Activated naive CD4-positive, alpha-beta T cell treated with anti-CD3 and anti-CD28 coated beads, Interleukin-2, amount 50 U/mL, for 24 hours (primary cell): ENCODE measurements at regions not wholly inside any gene's neighbourhood (a gene's known extent, or its start where the extent isn't known, plus 50 kb on each side); places are given as distances from the start of the nearest gene placed in this dataset.

ENCODE experiments used
- H3K27ac Mint-ChIP-seq: one replicate; pipeline ENCODE4 v1.8.0; 2021; ENCODE audit warnings: mild to moderate bottlenecking, mixed read lengths
- H3K27me3 Mint-ChIP-seq: one replicate; pipeline ENCODE4 v1.8.0; 2021; ENCODE audit warnings: mixed read lengths
- H3K36me3 Mint-ChIP-seq: one replicate; pipeline ENCODE4 v1.8.0; 2021; ENCODE audit warnings: mixed read lengths
- H3K4me1 Mint-ChIP-seq: one replicate; pipeline ENCODE4 v1.8.0; 2021; ENCODE audit warnings: mixed read lengths
- H3K4me3 Mint-ChIP-seq: one replicate; pipeline ENCODE4 v1.8.0; 2021; ENCODE audit warnings: mild to moderate bottlenecking, mixed read lengths
- H3K9me3 Mint-ChIP-seq: one replicate; pipeline ENCODE4 v1.8.0; 2021; ENCODE audit warnings: mixed read lengths

DNA sequence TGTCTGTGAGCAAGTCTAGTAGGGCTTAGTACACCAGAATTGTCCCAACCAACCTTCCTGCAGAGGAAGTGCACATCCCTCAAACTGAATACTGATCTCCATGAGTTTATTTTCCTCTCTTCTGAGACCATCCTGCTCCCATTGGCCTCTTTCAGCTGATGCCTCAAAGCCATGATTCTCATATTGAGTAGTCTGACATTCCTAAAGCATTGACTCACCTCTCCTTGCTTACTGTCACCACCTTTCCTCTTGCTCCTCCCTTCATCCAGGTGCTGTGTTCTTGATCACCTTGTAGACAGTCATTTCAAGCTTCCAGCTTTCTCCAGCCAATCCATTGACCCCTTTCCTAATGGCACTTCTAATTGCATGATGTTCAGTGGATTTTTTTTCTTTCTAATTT, 583.7 kb upstream of the USP15 start:
- H3K27me3 Mint-ChIP-seq: no peaks in the 10 kb centered on the region
- no peaks in the 10 kb centered on the region for H3K36me3 Mint-ChIP-seq
- H3K27ac Mint-ChIP-seq: no peak overlapping the region
- H3K4me1 Mint-ChIP-seq: no peaks in the 10 kb centered on the region
- H3K4me3 Mint-ChIP-seq: no peak overlapping the region
- peaks cover 3% of the 10 kb centered on the region for H3K9me3 Mint-ChIP-seq

- Mint-ChIP-seq H3K27me3 (no peaks in the 10 kb centered on the region), H3K27ac (no peak overlapping the region), H3K36me3 (no peaks in the 10 kb centered on the region), H3K4me1 (no peaks in the 10 kb centered on the region), H3K9me3 (no peaks in the 10 kb centered on the region), H3K4me3 (no peak overlapping the region)
Measured at GRCh38 chr12:61687407-61687806, 572.8 kb upstream of the USP15 start.

- no peaks in the 10 kb centered on the region for H3K9me3 Mint-ChIP-seq
- H3K4me3 Mint-ChIP-seq: no peak overlapping the region
- H3K27ac Mint-ChIP-seq: no peak overlapping the region
- H3K4me1 Mint-ChIP-seq: no peaks in the 10 kb centered on the region
- no peaks in the 10 kb centered on the region for H3K27me3 Mint-ChIP-seq
- H3K36me3 Mint-ChIP-seq: no peaks in the 10 kb centered on the region
Measured at GRCh38 chr12:61694214-61694613, 566.0 kb upstream of the USP15 start.

DNA sequence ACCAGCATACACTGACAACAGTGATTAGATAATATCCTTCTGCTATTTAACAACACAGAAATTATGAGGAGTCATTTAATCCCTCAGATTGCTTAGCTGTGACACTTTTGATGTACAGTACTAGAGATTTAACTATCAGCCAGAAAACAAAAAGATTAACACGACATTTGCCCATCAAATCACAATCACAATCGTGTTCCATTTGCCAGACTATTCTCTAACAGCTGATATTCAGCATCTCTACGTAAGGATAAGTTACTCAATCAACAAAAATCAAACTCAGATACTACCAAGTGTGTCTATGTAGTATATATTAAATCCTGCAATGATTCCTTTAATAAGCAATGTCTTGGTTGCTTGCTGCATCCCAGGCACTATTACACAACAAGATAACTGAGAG, 558.7 kb upstream of the USP15 start:
- Mint-ChIP-seq H3K36me3 (no peaks in the 10 kb centered on the region), H3K27ac (no peak overlapping the region), H3K4me1 (no peaks in the 10 kb centered on the region), H3K27me3 (no peaks in the 10 kb centered on the region), H3K9me3 (no peaks in the 10 kb centered on the region), H3K4me3 (no peak overlapping the region)

DNA sequence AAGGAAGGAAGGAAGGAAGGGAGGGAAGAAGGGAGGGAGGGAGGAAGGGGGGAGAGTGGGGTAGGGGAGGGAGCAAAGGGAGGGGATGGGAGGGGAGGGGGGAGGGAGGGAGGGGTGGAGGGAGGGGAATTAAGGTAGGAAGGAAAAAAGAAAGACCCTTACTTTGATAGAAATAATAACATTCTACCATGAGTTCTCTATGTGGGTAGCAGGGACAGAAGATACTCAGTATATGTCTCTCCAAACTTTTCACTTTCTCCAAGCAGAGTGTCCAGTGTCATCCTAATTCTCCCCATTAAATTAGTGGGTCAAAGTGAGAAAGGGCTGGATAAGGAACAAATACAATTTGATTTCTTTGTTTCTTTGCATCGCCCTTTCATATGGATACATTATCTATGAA, 553.4 kb upstream of the USP15 start:
- Mint-ChIP-seq H3K27me3 (no peaks in the 10 kb centered on the region), H3K27ac (no peak overlapping the region), H3K4me1 (no peaks in the 10 kb centered on the region), H3K36me3 (no peaks in the 10 kb centered on the region), H3K9me3 (no peaks in the 10 kb centered on the region), H3K4me3 (no peak overlapping the region)

- H3K4me3 Mint-ChIP-seq: no peak overlapping the region
- H3K36me3 Mint-ChIP-seq: no peaks in the 10 kb centered on the region
- H3K4me1 Mint-ChIP-seq: no peaks in the 10 kb centered on the region
- H3K27me3 Mint-ChIP-seq: no peaks in the 10 kb centered on the region
- no peak overlapping the region for H3K27ac Mint-ChIP-seq
- no peaks in the 10 kb centered on the region for H3K9me3 Mint-ChIP-seq
Measured at GRCh38 chr12:61713121-61713520, 547.1 kb upstream of the USP15 start.

DNA sequence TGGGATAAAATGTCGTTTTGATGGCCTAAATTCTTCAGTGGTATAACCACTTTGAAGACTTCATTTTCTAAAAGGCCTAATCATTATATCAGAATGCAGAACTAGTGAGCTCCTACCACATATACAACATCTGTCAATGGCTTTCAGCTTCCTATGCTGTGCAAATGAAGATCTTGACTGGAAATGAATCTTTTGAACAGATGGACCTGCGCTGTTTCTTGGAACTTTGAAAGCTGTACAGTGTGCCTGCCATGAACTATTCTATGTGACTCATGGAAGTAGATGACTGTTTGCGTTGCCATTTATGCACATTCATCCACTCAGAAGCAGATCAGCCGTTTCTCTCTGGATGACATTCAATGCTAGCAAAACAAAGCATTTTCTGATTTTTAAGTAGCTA, 542.2 kb upstream of the USP15 start:
- H3K4me3 Mint-ChIP-seq: no peak overlapping the region
- peaks cover 4% of the 10 kb centered on the region for H3K9me3 Mint-ChIP-seq
- no peaks in the 10 kb centered on the region for H3K27me3 Mint-ChIP-seq
- H3K4me1 Mint-ChIP-seq: no peaks in the 10 kb centered on the region
- no peak overlapping the region for H3K27ac Mint-ChIP-seq
- no peaks in the 10 kb centered on the region for H3K36me3 Mint-ChIP-seq

- Mint-ChIP-seq H3K27me3 (no peaks in the 10 kb centered on the region), H3K4me3 (no peak overlapping the region), H3K4me1 (no peaks in the 10 kb centered on the region), H3K27ac (no peak overlapping the region), H3K36me3 (no peaks in the 10 kb centered on the region), H3K9me3 (no peaks in the 10 kb centered on the region)
Measured at GRCh38 chr12:61739925-61740324, 520.3 kb upstream of the USP15 start.

GRCh38 chr12:61750604-61751003, 509.6 kb upstream of the USP15 start:
- H3K36me3 Mint-ChIP-seq: no peaks in the 10 kb centered on the region
- H3K4me3 Mint-ChIP-seq: no peak overlapping the region
- H3K27me3 Mint-ChIP-seq: no peaks in the 10 kb centered on the region
- H3K27ac Mint-ChIP-seq: no peak overlapping the region
- H3K4me1 Mint-ChIP-seq: no peaks in the 10 kb centered on the region
- H3K9me3 Mint-ChIP-seq: no peaks in the 10 kb centered on the region

DNA sequence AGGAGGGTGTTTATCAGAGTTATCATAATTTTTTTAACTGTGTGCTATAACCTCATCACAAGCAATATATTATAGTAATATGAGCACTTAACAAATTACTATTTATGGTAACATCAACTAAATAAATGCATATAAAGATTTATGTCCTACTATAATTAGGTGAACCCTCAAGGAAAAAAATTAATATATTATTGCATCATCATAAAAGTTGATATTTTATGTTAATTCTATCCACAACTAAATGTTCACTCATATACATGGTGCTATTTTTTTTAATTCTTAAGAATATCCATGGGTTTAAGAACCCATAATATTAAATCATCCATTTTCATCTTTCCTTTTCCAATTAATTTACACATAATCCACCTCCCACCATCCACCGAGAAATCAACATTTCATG, 506.0 kb upstream of the USP15 start:
- no peaks in the 10 kb centered on the region for H3K36me3 Mint-ChIP-seq
- no peaks in the 10 kb centered on the region for H3K27me3 Mint-ChIP-seq
- H3K27ac Mint-ChIP-seq: no peak overlapping the region
- H3K4me1 Mint-ChIP-seq: no peaks in the 10 kb centered on the region
- H3K4me3 Mint-ChIP-seq: no peak overlapping the region
- H3K9me3 Mint-ChIP-seq: no peaks in the 10 kb centered on the region

DNA sequence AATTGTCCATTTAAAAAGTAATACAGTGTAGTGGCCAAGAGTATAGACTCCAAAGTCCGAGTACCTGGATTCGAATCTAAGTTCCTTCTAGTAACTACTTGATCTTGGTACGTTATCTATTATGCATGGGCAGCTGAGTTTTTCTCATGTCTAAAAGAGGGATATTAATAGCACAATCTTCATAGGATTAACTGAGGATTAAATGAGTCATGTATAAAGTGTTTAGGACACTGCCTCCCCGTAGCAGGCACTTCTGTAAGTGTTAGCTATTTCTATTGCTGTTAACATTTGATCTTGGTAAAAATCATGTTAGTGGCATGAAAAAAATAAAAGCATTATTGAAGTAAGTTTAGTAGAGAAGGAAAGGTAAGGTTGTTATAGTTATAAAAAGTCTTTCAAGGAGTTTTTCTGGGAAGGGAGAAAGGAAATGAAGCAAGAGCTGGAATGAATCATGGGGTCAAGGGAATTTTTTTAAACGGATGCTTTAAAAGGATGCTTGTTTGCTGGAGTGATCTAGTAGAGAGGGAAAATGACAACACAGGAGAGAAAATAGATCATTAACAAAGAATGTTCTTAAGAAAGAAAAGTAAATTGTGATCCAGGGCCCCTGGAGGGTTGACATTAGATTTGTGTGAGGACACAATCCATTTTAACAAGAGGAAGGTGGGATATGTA, 502.2 kb upstream of the USP15 start:
- H3K27me3 Mint-ChIP-seq: no peaks in the 10 kb centered on the region
- no peak overlapping the region for H3K27ac Mint-ChIP-seq
- H3K9me3 Mint-ChIP-seq: no peaks in the 10 kb centered on the region
- H3K36me3 Mint-ChIP-seq: no peaks in the 10 kb centered on the region
- H3K4me1 Mint-ChIP-seq: no peaks in the 10 kb centered on the region
- H3K4me3 Mint-ChIP-seq: no peak overlapping the region

- Mint-ChIP-seq H3K4me3 (no peak overlapping the region), H3K36me3 (no peaks in the 10 kb centered on the region), H3K4me1 (no peaks in the 10 kb centered on the region), H3K9me3 (no peaks in the 10 kb centered on the region), H3K27me3 (no peaks in the 10 kb centered on the region), H3K27ac (no peak overlapping the region)
Measured at GRCh38 chr12:61758661-61759060, 501.5 kb upstream of the USP15 start.

GRCh38 chr12:61765926-61766325, 494.3 kb upstream of the USP15 start:
- H3K9me3 Mint-ChIP-seq: no peaks in the 10 kb centered on the region
- H3K27ac Mint-ChIP-seq: no peak overlapping the region
- H3K4me1 Mint-ChIP-seq: no peaks in the 10 kb centered on the region
- no peaks in the 10 kb centered on the region for H3K36me3 Mint-ChIP-seq
- H3K27me3 Mint-ChIP-seq: peaks cover 1% of the 10 kb centered on the region
- H3K4me3 Mint-ChIP-seq: no peak overlapping the region

DNA sequence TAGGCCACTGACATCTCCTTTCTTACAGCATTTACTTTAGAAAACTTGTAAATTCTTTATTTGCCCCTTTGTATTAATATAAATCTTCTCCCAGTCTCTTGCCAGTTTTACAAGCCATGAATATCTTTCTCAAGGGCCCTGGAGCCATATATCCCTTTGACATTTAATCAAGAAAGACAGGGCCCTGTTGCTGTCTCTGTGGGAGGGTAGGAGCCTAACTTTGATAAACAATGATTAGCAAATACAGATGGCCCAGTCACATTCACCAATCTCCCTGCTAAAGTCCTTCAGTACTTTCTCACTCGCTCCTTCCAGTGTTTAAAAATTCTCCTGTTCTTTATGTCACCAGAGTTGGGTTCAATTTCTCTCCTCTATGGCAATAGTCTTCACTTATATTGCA, 479.8 kb upstream of the USP15 start:
- no peaks in the 10 kb centered on the region for H3K36me3 Mint-ChIP-seq
- peaks cover under 1% of the 10 kb centered on the region for H3K9me3 Mint-ChIP-seq
- no peak overlapping the region for H3K27ac Mint-ChIP-seq
- no peaks in the 10 kb centered on the region for H3K4me1 Mint-ChIP-seq
- no peak overlapping the region for H3K4me3 Mint-ChIP-seq
- no peaks in the 10 kb centered on the region for H3K27me3 Mint-ChIP-seq

DNA sequence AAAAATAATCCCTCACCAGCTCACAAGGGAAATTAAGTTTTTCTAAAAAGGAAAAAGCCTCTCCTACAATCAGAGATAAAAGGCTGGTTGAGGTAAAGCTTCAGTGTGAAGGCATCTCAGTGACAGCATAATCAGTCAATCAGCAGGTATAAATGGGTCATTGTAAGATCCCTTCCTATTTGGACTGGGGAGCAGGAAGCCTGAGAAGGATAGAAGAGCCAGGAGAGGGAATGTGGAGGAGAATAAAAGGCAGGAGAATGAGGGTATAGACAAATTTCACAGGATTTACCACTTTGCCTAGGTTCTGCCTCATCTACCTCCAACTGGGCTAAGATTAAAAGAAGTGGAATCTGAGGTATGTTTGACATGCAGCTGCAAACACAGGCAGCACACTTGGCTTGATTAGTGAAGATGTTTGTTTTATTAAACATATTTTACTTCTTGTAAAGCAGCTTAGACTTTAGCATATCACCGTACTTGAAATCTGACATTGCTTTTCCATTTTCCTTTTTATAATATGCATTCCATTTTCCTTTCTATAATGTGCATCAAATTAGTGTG, 479.1 kb upstream of the USP15 start:
- H3K9me3 Mint-ChIP-seq: peaks cover 6% of the 10 kb centered on the region
- peaks cover 3% of the 10 kb centered on the region for H3K36me3 Mint-ChIP-seq
- no peaks in the 10 kb centered on the region for H3K27me3 Mint-ChIP-seq
- H3K4me3 Mint-ChIP-seq: no peak overlapping the region
- no peak overlapping the region for H3K27ac Mint-ChIP-seq
- no peaks in the 10 kb centered on the region for H3K4me1 Mint-ChIP-seq

DNA sequence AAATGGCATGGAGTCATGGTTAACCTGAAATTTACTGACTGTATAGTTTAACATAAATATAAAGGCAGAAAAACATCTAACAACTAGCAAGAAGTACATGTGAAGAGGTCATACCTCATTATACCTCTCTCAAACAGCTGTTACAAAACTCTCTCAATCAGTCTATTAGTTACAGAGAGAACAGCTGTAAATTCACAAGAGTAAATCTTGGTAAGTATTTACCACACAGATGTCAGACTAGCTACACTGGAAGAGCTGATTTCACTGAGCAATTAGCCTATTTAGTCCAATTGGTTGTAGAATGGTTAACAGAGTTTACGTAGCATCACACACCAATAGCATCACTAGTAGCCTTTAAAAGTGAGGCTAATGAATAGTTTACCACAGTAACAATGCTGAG, 463.4 kb upstream of the USP15 start:
- Mint-ChIP-seq H3K27ac (no peak overlapping the region), H3K27me3 (no peaks in the 10 kb centered on the region), H3K9me3 (no peaks in the 10 kb centered on the region), H3K36me3 (no peaks in the 10 kb centered on the region), H3K4me3 (no peak overlapping the region), H3K4me1 (no peaks in the 10 kb centered on the region)

DNA sequence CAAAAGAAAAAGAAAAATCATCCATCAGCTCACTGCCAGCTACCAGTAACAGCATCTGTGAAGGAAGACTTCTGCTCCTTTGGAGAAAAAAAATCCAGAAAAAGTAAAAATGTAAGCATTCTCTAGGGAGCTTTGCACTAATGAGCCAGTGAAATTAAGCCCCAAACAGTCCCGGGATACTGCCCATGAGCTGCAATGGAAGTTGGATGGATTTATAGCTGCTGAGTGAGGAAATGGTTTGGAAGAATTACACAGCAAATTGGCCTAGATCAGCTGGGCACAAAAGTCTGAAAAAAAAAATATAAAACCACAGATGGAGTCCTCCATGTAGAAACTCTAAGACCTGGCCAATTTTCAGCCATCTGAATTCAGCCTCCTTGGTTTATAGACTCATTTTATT, 462.9 kb upstream of the USP15 start:
- Mint-ChIP-seq H3K4me1 (no peaks in the 10 kb centered on the region), H3K27ac (no peak overlapping the region), H3K9me3 (no peaks in the 10 kb centered on the region), H3K36me3 (no peaks in the 10 kb centered on the region), H3K27me3 (no peaks in the 10 kb centered on the region), H3K4me3 (no peak overlapping the region)
